ENCODE measurements at regions not wholly inside any gene's neighbourhood (a gene's known extent, or its start where the extent isn't known, plus 50 kb on each side); places are given as distances from the start of the nearest gene placed in this dataset.
A peak's percentile ranks its signal among the peaks of the same experiment; 100 is the strongest.
"Not testable (repeated sequence)": the region's sequence is repeated elsewhere in the genome, so short reads cannot be mapped to it uniquely, and the experiment has no call there.

GRCh38 chr4:85168234-85168834 lies 201.8 kb upstream of the WDFY3 start:
- DNase-seq = no peak

GRCh38 chr4:85170241-85170640 lies 203.8 kb upstream of the WDFY3 start:
- DNase-seq = no peak

GRCh38 chr4:85175190-85175589 lies 208.7 kb upstream of the WDFY3 start:
- no peak for DNase-seq

GRCh38 chr4:85177092-85177491 lies 210.6 kb upstream of the WDFY3 start:
- DNase-seq = no peak

GRCh38 chr4:85177679-85178078 lies 211.2 kb upstream of the WDFY3 start:
- no peak for DNase-seq

- no peak for DNase-seq
These were observed 214.0 kb upstream of the WDFY3 start for GRCh38 chr4:85180533-85180932.

- DNase-seq = no peak
These were observed 220.6 kb upstream of the WDFY3 start for GRCh38 chr4:85187106-85187505.

- DNase-seq = not testable (repeated sequence)
These were observed 229.5 kb upstream of the WDFY3 start for GRCh38 chr4:85196015-85196414.

- DNase-seq = no peak
These were observed 233.6 kb upstream of the WDFY3 start for GRCh38 chr4:85200106-85200505.

- DNase-seq = no peak
These were observed 242.7 kb upstream of the WDFY3 start for GRCh38 chr4:85209161-85209560.

- DNase-seq = no peak
These were observed 243.9 kb upstream of the WDFY3 start for GRCh38 chr4:85210353-85210752.

GRCh38 chr4:85216571-85216970 lies 250.1 kb upstream of the WDFY3 start:
- DNase-seq = not testable (repeated sequence)

GRCh38 chr4:85218756-85219155 lies 252.3 kb upstream of the WDFY3 start:
- DNase-seq = no peak

- no peak for DNase-seq
These were observed 253.3 kb upstream of the ARHGAP24 start for GRCh38 chr4:85221606-85222005.

- no peak for DNase-seq
These were observed 252.4 kb upstream of the ARHGAP24 start for GRCh38 chr4:85222561-85222960.

GRCh38 chr4:85228264-85228663 lies 246.7 kb upstream of the ARHGAP24 start:
- DNase-seq = no peak

GRCh38 chr4:85233516-85233915 lies 241.4 kb upstream of the ARHGAP24 start:
- DNase-seq = no peak

- DNase-seq = no peak
These were observed 231.1 kb upstream of the ARHGAP24 start for GRCh38 chr4:85243857-85244256.

GRCh38 chr4:85244638-85245037 lies 230.3 kb upstream of the ARHGAP24 start:
- no peak for DNase-seq

- DNase-seq = no peak
These were observed 228.9 kb upstream of the ARHGAP24 start for GRCh38 chr4:85246055-85246454.

- no peak for DNase-seq
These were observed 224.1 kb upstream of the ARHGAP24 start for GRCh38 chr4:85250852-85251251.

- DNase-seq = no peak
These were observed 217.1 kb upstream of the ARHGAP24 start for GRCh38 chr4:85257817-85258370.

- DNase-seq = no peak
These were observed 214.9 kb upstream of the ARHGAP24 start for GRCh38 chr4:85260064-85260463.

GRCh38 chr4:85265234-85265633 lies 209.7 kb upstream of the ARHGAP24 start:
- no peak for DNase-seq

- DNase-seq = peak; percentile 15
These were observed 206.8 kb upstream of the ARHGAP24 start for GRCh38 chr4:85268188-85268587.
